Motor neuron (in vitro differentiated cells): ENCODE measurements at regions not wholly inside any gene's neighbourhood (a gene's known extent, or its start where the extent isn't known, plus 50 kb on each side); places are given as distances from the start of the nearest gene placed in this dataset.

Source experiments
- ATAC-seq, 8 experiments: fragments of 200-7000 bp; cut with Tn5 transposase; replicated peaks in 6 of 8; 2 replicates each; pipeline ENCODE4 v1.8.0; 2021; ENCODE audit warnings: mild to moderate bottlenecking in 8 of 8, moderate library complexity in 8 of 8
- H3K27ac ChIP-seq, 2 donors: fragments of 250-450 bp; sonication (Bioruptor Pico); 2 replicates each; pipeline ENCODE4 v1.9.0; 2021; ENCODE audit warnings: antibody characterized with exemption in 2 of 2, mild to moderate bottlenecking in 2 of 2, moderate library complexity in 1 of 2
- H3K4me1 ChIP-seq, 2 donors: fragments of 250-450 bp; sonication (Bioruptor Pico); replicated peaks in 1 of 2; 2 replicates each; pipeline ENCODE4 v1.6.1; 2021; ENCODE audit warnings: antibody characterized with exemption in 2 of 2, mild to moderate bottlenecking in 2 of 2, moderate library complexity in 1 of 2
- H3K4me3 ChIP-seq, 5 donors: fragments of 250-450 bp; sonication (Bioruptor Pico); 2 replicates each; pipeline ENCODE4 v1.9.0; 2021; ENCODE audit warnings: antibody characterized with exemption in 5 of 5, mild to moderate bottlenecking in 5 of 5, moderate library complexity in 4 of 5
- WGBS, 10 experiments: fragments of 450-650 bp; shearing (Covaris generic); methylation state at CpG; one replicate each; pipeline ENCODE4 v1.0.0; 2022; 5-methylcytosine and 5-hydroxymethylcytosine counted together
- in situ Hi-C, 9 experiments: fragments of 400-800 bp; cut with MboI; loops; one replicate each; pipeline ENCODE4 v1.15.0; 2021; ENCODE audit warnings: low sequenced_read_pairs in 9 of 9, low pct_unique_long_range_greater_than_20kb in 2 of 9; ENCODE audit not compliant: unreplicated experiment in 9 of 9

DNA sequence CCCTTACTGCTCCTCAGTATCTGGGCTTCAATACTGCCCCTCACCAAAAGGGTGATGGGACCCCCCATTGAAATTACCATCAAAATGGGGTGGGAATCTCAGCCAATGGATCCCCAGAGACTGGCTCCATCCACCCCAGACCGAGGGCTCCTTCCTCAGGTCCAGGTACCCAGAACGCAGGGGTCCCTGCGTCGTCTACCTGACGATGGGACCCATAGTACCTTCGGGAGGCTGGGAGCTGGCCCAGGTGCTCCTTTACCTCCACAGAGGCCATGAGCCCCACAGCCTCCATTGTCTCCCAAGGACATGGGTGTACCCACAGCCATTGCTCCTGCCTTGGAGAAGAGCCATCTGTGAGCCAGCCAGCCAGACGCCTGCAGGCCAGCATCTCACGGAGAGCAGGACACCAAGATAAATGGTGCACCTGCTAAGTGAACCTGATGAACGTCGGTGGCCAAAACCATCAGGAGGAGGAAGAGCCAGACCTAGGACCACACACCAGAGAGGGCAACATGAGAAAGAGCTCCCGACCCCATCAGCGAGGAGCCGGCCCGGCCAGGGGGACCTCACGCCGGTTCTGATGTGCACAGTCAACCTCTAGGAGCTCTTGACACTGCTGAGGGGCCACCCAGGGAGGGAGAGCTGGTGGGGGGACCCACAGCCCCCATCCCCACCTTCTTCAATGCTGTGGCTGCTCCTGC lies 156.8 kb upstream of the SOX1 start:
- H3K4me1 ChIP-seq = peaks cover 4 to 13% of the 10 kb centered on the region in 2 donors
- in situ Hi-C loops = no loop called here
- ATAC-seq = no peak
- H3K4me3 ChIP-seq = no peak overlapping the region
- WGBS, 10 experiments = 45 to 94% (median 72%) methylated on average over 1 to 12 of the region's 16 CpGs; no CpG with 5 or more reads in 6 of the 10 experiments
- no peak overlapping the region for H3K27ac ChIP-seq

- in situ Hi-C loops = no loop called here
- peaks cover 4 to 12% of the 10 kb centered on the region in 2 donors for H3K4me1 ChIP-seq
- no peak overlapping the region for H3K27ac ChIP-seq
- ATAC-seq = no peak
- H3K4me3 ChIP-seq = no peak overlapping the region
- 12 to 100% (median 75%) methylated on average over 2 to 11 of the region's 11 CpGs; no CpG with 5 or more reads in 1 of the 10 experiments for WGBS, 10 experiments
Measured at GRCh38 chr13:111911121-111911720, 155.7 kb upstream of the SOX1 start.

DNA sequence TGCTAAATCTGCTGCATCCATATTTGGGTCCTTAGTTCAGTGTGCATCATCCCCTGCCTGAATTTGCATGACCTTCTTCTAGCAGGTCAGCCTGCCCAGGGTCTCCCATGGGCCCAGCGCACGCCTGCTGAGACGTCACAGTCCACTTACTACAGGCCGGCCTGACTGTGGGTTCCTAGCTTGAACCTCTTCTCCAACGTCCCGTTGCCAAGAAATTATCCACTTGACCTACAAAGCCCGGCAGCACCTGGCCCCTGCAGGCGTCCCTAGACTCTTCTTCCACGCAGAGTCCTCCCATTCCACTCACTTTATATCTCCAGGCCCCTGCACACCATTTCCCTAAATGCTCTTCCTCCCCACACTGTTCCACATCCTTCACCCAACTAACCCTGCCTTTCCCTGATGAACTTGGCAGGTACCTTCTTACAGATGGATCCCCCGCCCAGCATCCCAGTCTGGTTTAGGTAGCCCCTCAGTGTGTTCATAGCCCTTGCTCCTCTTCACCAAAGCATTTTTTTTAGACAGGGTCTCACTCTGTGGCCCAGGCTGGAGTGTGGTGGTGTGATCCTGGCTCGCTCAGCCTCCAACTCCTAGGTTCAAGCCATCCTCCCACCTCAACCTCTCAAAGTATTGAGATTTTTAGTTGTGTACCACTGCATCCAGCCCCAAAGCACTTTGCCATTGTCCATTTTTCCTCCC lies 155.0 kb upstream of the SOX1 start:
- 0 to 100% (median 90%) methylated on average over 1 to 8 of the region's 11 CpGs; no CpG with 5 or more reads in 3 of the 10 experiments for WGBS, 10 experiments

DNA sequence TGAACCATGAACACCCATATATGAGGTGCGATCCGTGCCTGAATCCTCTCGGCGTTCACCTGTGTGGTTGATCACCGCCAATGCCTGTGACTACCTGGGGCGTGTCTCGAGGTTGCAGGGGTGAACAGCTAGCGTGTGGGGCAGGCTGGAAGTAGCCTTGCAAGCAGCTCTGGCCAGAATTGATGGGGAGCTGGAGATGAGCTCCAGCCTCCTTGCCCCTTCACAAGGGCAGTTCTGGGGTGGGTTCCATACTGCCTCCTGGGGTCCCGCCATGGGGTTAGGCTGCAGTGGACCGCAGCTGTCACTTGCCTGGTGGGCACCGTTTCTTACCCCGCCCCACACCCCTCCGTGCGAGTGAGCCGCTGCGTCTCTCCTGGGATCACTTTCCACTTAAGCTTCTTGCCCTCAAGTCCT lies 154.5 kb upstream of the SOX1 start:
- in situ Hi-C loops = no loop called here
- 11 to 99% (median 77%) methylated on average over 3 to 12 of the region's 16 CpGs; no CpG with 5 or more reads in 4 of the 10 experiments for WGBS, 10 experiments
- peaks cover 4 to 12% of the 10 kb centered on the region in 2 donors for H3K4me1 ChIP-seq
- H3K27ac ChIP-seq = no peak overlapping the region
- no peak overlapping the region for H3K4me3 ChIP-seq
- ATAC-seq = no peak

More for the DNA sequence above, 155.0 kb upstream of the SOX1 start:
- in situ Hi-C loops = no loop called here
- H3K4me3 ChIP-seq = no peak overlapping the region
- ATAC-seq = no peak
- H3K4me1 ChIP-seq = peaks cover 4 to 12% of the 10 kb centered on the region in 2 donors
- no peak overlapping the region for H3K27ac ChIP-seq

DNA sequence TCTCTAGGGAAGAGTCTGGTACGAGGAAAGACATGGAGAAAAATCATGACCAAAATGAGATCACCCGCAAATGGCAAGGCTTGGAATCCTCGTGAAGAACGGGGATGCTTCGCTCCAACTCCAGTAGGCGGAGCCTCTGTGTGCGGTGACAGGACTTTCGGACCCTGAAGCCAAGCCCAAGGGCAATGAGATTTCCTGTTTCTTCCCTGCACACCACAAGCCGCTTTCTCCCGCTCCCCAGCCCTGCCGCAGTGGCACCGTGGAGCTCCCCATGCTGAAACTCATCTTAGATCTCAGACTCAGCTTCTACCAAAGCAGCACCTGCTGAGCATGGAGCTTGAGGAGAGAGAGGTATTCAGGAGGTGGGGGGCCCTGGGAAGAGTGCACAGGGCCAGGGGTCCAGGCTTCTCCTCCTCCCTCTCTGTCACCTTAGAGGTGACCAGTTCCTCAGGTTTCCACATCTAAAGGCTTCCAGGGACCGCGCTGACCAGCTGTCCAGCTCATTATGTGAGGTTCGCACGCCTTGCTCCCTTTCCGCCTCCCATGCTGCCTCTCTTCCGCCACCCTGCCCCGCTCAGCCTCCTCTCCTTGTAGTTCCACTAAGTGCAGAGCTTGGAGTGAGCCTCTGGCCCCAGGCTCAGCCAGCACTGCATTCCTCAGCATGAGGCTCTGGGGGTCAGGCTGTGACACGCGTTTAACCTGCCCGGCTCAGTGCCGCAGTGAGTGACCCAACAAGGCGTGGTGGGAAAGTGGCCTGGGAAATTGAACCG lies 153.8 kb upstream of the SOX1 start:
- WGBS, 10 experiments = 0 to 93% (median 45%) methylated on average over 1 to 13 of the region's 25 CpGs; no CpG with 5 or more reads in 2 of the 10 experiments
- H3K4me3 ChIP-seq = no peak overlapping the region
- in situ Hi-C loops = no loop called here
- ATAC-seq = peak in 6 of 8 experiments; percentile 71 to 84 (median 80)
- H3K4me1 ChIP-seq = peaks cover 4 to 12% of the 10 kb centered on the region in 2 donors
- no peak overlapping the region for H3K27ac ChIP-seq

DNA sequence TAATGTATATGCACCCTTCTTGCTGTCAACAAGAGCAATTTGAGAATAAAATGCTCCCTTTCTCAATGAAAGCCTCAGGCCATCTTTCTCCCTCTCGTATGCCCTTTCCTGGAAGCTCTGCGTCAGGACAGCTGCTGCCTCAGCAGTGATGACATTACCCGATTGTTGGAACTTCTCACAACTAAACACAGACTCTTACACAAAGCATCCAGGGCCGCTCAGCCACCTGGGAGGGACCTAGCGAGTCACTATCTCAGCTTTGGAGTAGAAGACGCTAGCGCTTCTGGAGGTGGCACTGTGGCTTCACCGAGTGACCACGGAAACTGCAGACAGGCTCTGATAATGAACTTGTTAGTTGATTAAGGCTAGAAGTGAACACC lies 153.2 kb upstream of the SOX1 start:
- Histone ChIP-seq H3K4me1 (peaks cover 4 to 12% of the 10 kb centered on the region in 2 donors), H3K27ac (no peak overlapping the region), H3K4me3 (no peak overlapping the region)
- ATAC-seq = peak in 6 of 8 experiments; percentile 83 to 93 (median 86)
- in situ Hi-C loops = no loop called here
- 6 to 100% (median 44%) methylated on average over 2 to 3 of the region's 9 CpGs; no CpG with 5 or more reads in 3 of the 10 experiments for WGBS, 10 experiments

DNA sequence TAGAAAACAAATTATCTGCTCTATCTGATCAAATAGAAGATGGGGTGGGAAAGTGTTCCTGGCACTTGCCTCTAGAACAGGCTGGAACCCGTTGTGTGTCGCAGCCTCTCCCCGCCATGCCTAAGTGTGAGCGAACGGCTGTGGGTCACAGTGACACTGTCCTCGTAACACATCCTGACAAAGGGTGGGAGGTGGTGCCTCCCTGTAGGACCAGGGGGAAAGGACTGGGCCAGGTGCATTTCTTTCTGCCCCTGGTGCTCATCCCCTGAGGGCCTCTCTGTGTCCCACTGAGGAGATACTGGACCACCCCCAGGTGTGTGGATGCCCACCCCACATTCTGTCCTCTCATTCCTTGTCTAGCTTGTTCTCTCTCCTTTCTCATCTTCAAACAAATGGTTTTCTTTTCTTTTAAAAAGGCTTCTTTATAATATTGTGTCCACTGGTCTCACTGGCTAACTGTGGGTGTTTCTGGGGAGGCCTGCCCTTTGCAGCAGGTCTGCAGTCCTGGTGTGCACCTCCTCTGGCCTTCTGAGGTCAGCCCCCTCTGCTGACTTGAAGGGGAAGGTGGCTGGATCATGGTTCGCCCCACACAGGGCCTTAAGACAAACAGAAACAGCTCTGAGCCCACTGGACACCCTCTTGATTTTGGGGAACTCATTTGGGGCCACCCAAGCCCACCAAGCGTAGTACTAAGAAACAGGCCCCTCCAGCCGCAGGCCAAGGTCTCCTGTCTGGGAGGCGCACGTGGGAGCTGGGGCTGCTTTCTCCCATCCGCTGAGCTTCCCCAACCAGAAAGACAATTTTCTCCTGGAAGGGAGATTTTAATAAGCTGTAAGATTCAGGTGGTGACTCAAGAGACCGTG lies 152.5 kb upstream of the SOX1 start:
- 0 to 100% (median 87%) methylated on average over 1 to 7 of the region's 13 CpGs; no CpG with 5 or more reads in 3 of the 10 experiments for WGBS, 10 experiments
- Histone ChIP-seq H3K27ac (no peak overlapping the region), H3K4me1 (peaks cover 4 to 12% of the 10 kb centered on the region in 2 donors), H3K4me3 (no peak overlapping the region)
- in situ Hi-C loops = no loop called here
- ATAC-seq = no peak

DNA sequence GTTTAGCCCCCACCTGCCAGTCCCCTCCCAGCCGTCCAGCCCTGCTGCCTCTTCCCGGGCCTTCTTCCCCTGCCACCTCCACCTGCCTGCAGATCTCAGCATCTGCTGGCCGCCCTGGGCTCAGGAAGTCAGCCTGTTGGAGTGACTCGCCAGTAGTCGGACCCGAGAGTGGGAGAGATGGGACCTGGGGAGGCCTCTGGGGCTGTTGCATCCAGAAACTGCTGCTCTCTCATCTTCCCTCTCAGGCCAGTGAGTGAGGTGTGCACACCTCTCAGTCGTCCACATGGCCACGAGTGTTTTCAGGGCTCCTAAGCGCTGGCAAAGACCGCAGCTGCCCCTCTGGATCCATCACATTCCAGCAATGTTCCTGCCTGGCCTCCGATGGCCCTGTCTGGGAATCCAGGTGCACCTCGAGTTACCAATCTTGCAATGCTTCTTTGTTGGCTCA lies 151.8 kb upstream of the SOX1 start:
- 0 to 93% methylated on average over 1 to 5 of the region's 12 CpGs; no CpG with 5 or more reads in 8 of the 10 experiments for WGBS, 10 experiments
- no peak for ATAC-seq
- Histone ChIP-seq H3K4me3 (no peak overlapping the region), H3K27ac (no peak overlapping the region), H3K4me1 (peaks cover 4 to 17% of the 10 kb centered on the region in 2 donors)
- in situ Hi-C loops = no loop called here

DNA sequence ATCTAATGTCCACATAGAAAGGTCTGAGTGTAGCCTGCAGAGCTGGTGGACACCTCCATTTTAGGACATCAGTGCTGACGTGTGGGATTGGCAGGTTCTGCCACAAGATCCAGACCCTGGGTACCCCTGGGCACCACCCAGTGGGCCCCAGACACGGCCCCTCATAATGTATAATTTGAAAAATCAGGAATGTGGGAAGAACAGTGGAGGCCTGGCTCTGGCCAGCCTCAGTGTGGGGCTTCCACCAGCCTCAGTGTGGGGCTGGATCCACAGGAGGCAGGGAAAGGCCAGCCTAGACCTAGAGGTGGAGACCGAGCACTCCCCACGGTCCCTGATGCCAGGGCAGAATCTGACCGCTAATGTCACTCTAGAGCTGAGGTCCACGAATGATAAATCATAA lies 150.7 kb upstream of the SOX1 start:
- no peak for ATAC-seq
- no peak overlapping the region for H3K27ac ChIP-seq
- peaks cover 9 to 18% of the 10 kb centered on the region in 2 donors for H3K4me1 ChIP-seq
- in situ Hi-C loops = no loop called here
- no peak overlapping the region for H3K4me3 ChIP-seq
- WGBS, 10 experiments = 0 to 100% (median 77%) methylated on average over 1 to 2 of the region's 6 CpGs; no CpG with 5 or more reads in 2 of the 10 experiments

GRCh38 chr13:111917086-111917485 lies 149.9 kb upstream of the SOX1 start:
- 0 to 91% (median 69%) methylated on average over 2 to 10 of the region's 13 CpGs; no CpG with 5 or more reads in 4 of the 10 experiments for WGBS, 10 experiments
- in situ Hi-C loops = no loop called here
- no peak for ATAC-seq
- Histone ChIP-seq H3K4me3 (no peak overlapping the region), H3K27ac (no peak overlapping the region), H3K4me1 (peaks cover 9 to 18% of the 10 kb centered on the region in 2 donors)

DNA sequence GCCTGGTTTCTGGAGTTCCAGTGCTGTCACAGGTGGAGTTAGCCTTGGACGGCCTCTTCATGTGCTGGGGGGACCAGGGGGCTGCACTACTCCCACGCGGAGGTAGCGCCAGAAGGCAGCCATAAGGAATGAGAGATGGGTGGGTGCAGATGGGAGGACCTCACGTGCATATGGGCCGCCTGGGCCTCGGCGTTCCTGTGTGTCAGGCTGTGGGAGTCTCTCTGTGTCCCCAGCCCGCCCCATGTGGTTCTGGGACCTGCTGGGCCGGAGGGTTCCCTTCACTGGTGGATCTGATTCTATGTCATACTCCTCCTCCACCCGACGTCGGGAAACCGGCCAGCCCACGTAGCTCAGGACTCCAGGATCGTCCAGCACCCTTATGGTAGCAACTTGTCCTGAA lies 149.0 kb upstream of the SOX1 start:
- 23 to 89% (median 75%) methylated on average over 2 to 9 of the region's 16 CpGs; no CpG with 5 or more reads in 3 of the 10 experiments for WGBS, 10 experiments

GRCh38 chr13:111919286-111919685 lies 147.7 kb upstream of the SOX1 start:
- Histone ChIP-seq H3K4me1 (peaks cover 10 to 15% of the 10 kb centered on the region in 2 donors), H3K4me3 (no peak overlapping the region), H3K27ac (no peak overlapping the region)
- no peak for ATAC-seq
- WGBS, 10 experiments = 80 to 88% methylated on average over 2 to 7 of the region's 13 CpGs; no CpG with 5 or more reads in 8 of the 10 experiments
- in situ Hi-C loops = no loop called here

More for the DNA sequence above, 149.0 kb upstream of the SOX1 start:
- in situ Hi-C loops = no loop called here
- Histone ChIP-seq H3K4me1 (peaks cover 9 to 18% of the 10 kb centered on the region in 2 donors), H3K27ac (no peak overlapping the region), H3K4me3 (no peak overlapping the region)
- ATAC-seq = no peak
